PFSK-1 (cell line): ENCODE measurements at regions not wholly inside any gene's neighbourhood (a gene's known extent, or its start where the extent isn't known, plus 50 kb on each side); places are given as distances from the start of the nearest gene placed in this dataset.

ENCODE experiments used
- FOXP2 ChIP-seq: optimal IDR thresholded peaks from 2 replicates; pipeline ENCODE3; 2011; ENCODE audit warnings: borderline replicate concordance, control low read depth, inconsistent platforms; ENCODE audit not compliant: insufficient read depth; ENCODE audit errors: extremely low read length, extremely low read depth
- POLR2AphosphoS5 ChIP-seq: IDR thresholded peaks from 2 replicates; pipeline ENCODE4 v1.6.1; 2012; ENCODE audit warnings: low read depth, mild to moderate bottlenecking, control low read depth, low read length, moderate library complexity
- REST ChIP-seq, 2 experiments: IDR thresholded peaks; 2 replicates each; pipeline versions ENCODE4 v1.6.1 to v1.8.0; 2011 to 2012; ENCODE audit warnings: low read depth in 2 of 2, low read length in 2 of 2, control low read depth in 1 of 2, inconsistent platforms in 1 of 2, mild to moderate bottlenecking in 1 of 2, moderate library complexity in 1 of 2; ENCODE audit not compliant: insufficient read depth in 1 of 2
- SIN3A ChIP-seq: IDR thresholded peaks from 2 replicates; pipeline ENCODE4 v1.6.1; 2012; ENCODE audit warnings: mild to moderate bottlenecking, low read length, moderate library complexity, borderline replicate concordance; ENCODE audit not compliant: insufficient read depth
- TAF1 ChIP-seq: IDR thresholded peaks from 2 replicates; pipeline ENCODE4 v1.6.1; 2012; ENCODE audit warnings: low read length, control low read depth, borderline replicate concordance; ENCODE audit not compliant: insufficient read depth

- TF ChIP-seq TAF1 (no peak), SIN3A (no peak), FOXP2 (no peak), REST (IDR thresholded peaks at IDR 0.05; ENCODE audit: insufficient read depth in 1 of 2, low read depth in 2 of 2, low read length in 2 of 2) (no peak)
Measured at GRCh38 chr3:72568083-72568482, 280.2 kb downstream of the SHQ1 start.

GRCh38 chr3:72567474-72567873 lies 280.8 kb downstream of the SHQ1 start:
- no peak for TF ChIP-seq FOXP2
- no peak for TF ChIP-seq POLR2AphosphoS5
- TF ChIP-seq SIN3A = no peak
- TF ChIP-seq TAF1 = no peak
- TF ChIP-seq REST (IDR thresholded peaks at IDR 0.05; ENCODE audit: insufficient read depth in 1 of 2, low read depth in 2 of 2, low read length in 2 of 2) = no peak

- TF ChIP-seq TAF1 (no peak), POLR2AphosphoS5 (no peak), SIN3A (no peak)
Measured at GRCh38 chr3:72565593-72565992, 282.7 kb downstream of the SHQ1 start.

- TF ChIP-seq TAF1 (no peak), REST (IDR thresholded peaks at IDR 0.05; ENCODE audit: insufficient read depth in 1 of 2, low read depth in 2 of 2, low read length in 2 of 2) (no peak), FOXP2 (no peak), SIN3A (no peak), POLR2AphosphoS5 (no peak)
Measured at GRCh38 chr3:72563690-72564370, 284.4 kb downstream of the SHQ1 start.

GRCh38 chr3:72560846-72561675 lies 287.2 kb downstream of the SHQ1 start:
- no peak for TF ChIP-seq SIN3A

- TF ChIP-seq POLR2AphosphoS5 (no peak), REST (IDR thresholded peaks at IDR 0.05; ENCODE audit: insufficient read depth in 1 of 2, low read depth in 2 of 2, low read length in 2 of 2) (no peak), SIN3A (no peak), TAF1 (no peak), FOXP2 (no peak)
Measured at GRCh38 chr3:72559385-72559784, 288.9 kb downstream of the SHQ1 start.
